GM18511 (cell line): ENCODE measurements at regions not wholly inside any gene's neighbourhood (a gene's known extent, or its start where the extent isn't known, plus 50 kb on each side); places are given as distances from the start of the nearest gene placed in this dataset.

ENCODE experiments used
- ATAC-seq: cut with Tn5 transposase; IDR thresholded peaks from one replicate; pipeline ENCODE4 v1.9.1; 2021; ENCODE audit warnings: mild to moderate bottlenecking, moderate library complexity; ENCODE audit not compliant: unreplicated experiment

DNA sequence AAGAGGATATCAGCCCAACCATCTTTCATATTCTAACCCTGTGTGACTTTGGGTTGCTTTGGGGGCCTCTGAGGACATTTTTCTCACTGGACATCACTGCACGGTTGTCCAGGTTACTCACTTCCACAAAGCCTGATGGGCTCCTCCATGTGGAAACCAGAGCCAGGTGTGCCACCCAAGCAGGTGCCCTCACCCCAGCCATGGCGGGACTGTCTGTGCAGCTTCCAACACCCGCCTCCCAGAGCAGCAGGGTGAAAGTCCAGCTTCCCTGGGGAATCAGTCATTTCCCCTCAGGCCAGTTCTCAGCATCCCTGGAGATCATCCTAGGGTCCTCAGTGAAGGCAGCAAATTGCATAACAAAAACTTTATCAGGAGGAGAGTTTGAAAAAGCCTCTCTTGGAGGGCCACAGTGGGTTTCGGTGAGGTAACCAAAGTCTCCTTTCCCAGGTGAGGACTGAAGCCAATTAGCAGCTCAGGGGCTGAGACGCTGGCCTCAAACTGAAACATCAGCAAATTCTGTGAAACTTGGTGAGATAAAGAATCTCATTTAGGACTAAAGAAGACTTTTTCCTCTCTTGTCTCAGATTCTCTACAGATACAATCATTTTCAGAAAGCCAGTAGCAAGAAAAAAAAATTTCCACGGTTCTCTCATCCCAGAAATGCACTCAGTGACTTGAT lies 289.6 kb upstream of the CDH4 start:
- no peak for ATAC-seq

DNA sequence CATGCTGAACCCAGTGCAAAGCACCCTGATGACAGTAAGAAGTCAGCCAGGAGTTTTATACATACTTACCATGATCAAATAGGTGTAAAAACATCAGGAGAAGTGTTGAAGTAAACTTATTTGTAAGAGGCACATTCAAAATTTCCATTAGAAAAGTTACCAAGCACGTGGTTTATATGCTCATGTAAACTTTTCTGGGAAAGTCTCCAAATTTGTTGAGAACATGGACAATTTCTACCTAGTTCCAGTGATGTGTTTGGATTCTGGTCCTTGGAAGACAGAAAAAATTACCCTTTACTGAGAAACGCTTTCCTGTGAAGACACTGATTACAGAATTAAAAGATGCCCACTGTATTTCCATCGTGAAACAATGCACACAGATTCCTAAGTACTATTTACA lies 288.9 kb upstream of the CDH4 start:
- ATAC-seq: no peak

DNA sequence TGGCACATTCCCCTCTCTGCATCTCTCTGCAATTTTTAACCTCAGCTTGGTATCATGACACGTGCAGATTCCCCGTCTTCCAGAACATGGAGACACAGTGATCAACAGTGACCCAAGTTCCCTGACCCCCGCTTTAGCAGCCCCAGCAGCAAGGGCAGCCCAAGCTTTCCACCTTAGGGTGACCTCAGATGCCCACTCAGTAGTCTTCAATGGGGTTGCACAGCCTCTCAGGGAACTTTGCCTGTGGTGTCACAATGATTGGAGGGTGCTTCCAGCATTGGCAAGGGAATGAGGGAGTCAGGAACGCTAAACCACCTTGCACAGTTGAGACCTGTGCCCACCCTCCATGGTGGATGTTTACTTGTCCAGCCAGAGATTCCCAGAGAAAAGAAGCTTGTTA lies 287.1 kb upstream of the CDH4 start:
- no peak for ATAC-seq

DNA sequence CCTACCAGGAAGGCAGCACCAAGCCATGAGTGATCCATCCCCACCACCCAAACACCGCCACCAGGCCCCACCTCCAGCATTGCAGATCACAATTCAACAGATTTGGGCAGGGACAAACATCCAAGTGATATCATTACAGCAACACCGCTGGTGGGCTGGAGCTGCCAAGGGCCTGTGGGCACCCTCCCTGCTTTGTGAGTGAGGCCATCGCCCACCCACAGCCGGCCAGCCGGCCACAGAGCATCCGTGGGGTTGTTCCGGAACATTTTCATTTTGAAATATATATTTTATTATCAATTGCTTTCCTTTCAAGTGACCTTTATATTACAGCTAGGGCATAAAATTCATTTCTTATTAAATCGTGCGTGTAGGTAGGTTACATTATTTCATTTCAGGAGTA lies 286.0 kb upstream of the CDH4 start:
- no peak for ATAC-seq

- no peak for ATAC-seq
These were observed 285.3 kb upstream of the CDH4 start for GRCh38 chr20:60966766-60967165.

GRCh38 chr20:60967431-60968316 lies 284.4 kb upstream of the CDH4 start:
- no peak for ATAC-seq

GRCh38 chr20:60968853-60969720 lies 283.0 kb upstream of the CDH4 start:
- no peak for ATAC-seq

DNA sequence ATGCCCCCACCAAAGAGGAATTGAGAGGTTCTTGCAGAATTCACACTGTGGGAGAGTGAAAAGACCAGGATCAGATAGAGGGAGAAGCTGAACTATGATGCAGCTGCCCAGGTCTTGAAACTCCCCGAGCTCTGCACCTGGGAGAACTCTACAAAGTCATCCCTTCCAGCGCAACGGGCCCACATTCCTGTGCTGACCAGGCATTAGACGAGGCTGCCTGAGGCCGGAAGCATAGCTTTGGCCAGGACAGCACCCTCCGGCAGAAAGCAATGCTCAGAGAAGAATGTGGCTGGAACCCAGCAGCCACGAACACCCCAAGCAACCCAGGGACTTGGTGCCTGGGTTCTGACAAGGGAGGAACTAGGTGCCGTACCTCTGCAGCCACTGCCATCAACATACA lies 281.5 kb upstream of the CDH4 start:
- ATAC-seq: no peak

DNA sequence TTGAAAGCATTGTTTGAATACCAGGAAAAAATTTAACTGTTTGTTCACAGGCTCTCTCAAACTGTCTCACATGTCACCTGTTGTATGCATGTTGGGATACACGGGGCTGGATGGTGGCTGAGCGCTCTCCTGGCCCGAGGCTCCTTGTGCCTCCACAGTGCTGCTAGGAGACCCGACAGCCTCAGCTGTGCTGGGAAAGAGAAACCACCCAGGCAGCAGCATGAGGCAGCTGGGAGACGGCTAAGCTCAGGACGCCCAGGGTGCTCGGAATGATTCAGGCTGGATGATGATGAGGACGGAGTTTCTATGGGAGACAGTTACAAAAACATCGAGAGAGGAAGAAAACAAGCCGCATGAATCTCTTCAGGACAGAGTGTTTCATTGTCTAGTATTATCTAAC lies 278.0 kb upstream of the CDH4 start:
- ATAC-seq: no peak

DNA sequence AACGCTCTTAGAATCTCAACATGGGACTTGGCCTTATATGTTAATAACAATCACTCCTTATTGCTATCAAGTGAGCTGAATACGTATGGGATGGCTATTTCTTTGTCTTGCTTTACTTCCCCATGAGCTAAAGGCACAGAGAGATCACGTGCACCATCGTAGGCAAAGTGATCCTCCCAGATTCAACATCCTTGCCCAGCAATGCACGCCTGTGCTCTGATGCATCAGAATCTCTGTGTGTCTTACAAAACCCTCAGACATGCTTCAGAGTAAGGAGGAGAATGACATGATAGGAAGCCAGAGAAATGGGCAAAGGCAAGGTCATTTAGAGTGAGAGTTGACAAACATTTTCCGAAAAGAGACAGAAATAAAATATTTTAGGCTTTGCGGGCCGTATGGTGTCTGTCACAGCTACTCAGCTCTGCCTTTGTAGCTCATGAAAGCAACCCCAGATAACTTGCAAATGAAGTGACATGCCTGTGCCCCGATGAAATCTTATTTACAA lies 277.6 kb upstream of the CDH4 start:
- no peak for ATAC-seq

DNA sequence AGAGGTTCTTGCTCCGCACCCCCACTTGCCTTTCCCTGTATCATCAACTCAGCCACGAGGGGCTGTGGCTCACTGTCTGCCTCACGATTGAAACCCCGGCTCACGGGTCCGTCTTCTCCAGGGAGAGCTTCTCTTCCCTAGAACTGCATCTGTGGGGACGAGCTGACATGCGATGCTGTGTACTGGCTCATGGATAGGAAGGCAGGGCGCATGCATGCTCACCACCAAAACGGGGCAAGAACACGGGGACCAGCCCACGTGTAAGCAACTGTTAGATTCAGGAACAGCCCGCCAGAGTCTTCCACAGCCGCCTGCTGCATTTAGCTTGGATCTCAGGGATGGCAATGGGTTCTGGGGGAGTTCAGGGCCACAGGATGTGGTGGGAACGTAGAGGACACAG lies 275.9 kb upstream of the CDH4 start:
- no peak for ATAC-seq

DNA sequence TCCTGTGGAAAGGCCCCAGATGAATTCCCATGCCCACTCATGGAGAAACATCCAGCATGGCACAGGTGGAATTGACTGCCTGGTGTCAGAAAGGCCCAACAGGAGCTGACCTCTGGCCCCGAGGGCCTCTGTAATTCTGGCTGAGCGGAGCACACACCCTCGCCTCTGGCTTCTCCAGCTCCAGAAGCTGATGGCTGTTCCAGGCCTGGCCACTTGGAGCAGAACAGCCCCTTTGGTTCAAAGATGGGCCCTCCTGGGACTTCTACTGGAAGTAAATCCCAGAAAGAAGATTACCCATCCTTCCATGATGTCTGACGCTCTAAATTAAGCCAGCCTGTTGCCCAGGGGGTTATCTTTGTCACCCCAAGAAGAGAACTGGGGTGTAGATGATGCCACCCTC lies 275.1 kb upstream of the CDH4 start:
- no peak for ATAC-seq

- ATAC-seq: no peak
These were observed 274.2 kb upstream of the CDH4 start for GRCh38 chr20:60977901-60978300.

- no peak for ATAC-seq
These were observed 267.4 kb upstream of the CDH4 start for GRCh38 chr20:60984666-60985065.

- no peak for ATAC-seq
These were observed 265.4 kb upstream of the CDH4 start for GRCh38 chr20:60986506-60987156.

- no peak for ATAC-seq
These were observed 262.0 kb upstream of the CDH4 start for GRCh38 chr20:60990061-60990460.

- no peak for ATAC-seq
These were observed 261.4 kb upstream of the CDH4 start for GRCh38 chr20:60990643-60991042.

GRCh38 chr20:60993433-60994044 lies 258.5 kb upstream of the CDH4 start:
- ATAC-seq: no peak

DNA sequence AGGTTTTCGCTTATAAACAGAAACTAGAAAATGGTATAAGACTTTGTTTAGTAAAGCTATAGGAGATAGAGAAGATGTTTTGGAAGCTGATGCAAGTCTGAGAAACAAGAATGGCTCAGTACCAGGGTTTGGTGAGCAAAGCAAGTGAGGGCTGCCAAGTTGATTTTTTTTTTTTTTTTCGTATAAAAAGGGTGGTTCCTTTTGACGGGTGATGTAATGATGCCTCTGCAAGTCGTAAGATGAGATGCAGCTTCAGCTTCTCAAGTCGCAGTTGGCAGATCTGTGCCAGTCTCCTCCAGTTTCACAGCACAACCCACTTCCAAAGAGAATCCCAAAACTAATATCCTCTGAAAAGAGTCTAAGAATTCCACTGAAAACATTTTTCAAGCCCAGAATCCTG lies 252.8 kb upstream of the CDH4 start:
- ATAC-seq: no peak

DNA sequence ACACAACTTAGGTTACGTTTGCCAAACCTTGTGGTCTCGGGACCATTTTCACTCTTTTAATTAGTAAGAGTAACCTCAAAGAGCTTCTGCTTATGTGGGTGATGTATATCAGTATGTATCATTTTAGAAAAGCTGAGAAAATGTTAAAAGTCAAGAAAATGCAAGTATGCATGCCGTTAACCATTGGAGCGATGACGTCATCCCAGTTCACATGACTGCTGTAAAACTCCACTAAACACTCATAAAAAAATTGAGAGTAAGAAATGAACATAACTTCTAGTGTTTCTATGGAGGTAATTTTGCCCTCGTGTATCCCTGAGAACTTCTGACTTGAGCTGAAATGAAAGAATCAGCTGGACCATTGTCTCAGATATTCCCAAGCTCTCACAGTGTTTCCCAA lies 250.0 kb upstream of the CDH4 start:
- no peak for ATAC-seq
